Fibroblast of skin of left quadriceps (primary cell): ENCODE measurements at regions not wholly inside any gene's neighbourhood (a gene's known extent, or its start where the extent isn't known, plus 50 kb on each side); places are given as distances from the start of the nearest gene placed in this dataset.
A peak's percentile ranks its signal among the peaks of the same experiment; 100 is the strongest.

Source experiments
- DNase-seq, 2 experiments: peaks; one replicate each; pipeline ENCODE4 v3.0.0-alpha.2; 2013; ENCODE audit warnings: low read depth in 2 of 2

DNA sequence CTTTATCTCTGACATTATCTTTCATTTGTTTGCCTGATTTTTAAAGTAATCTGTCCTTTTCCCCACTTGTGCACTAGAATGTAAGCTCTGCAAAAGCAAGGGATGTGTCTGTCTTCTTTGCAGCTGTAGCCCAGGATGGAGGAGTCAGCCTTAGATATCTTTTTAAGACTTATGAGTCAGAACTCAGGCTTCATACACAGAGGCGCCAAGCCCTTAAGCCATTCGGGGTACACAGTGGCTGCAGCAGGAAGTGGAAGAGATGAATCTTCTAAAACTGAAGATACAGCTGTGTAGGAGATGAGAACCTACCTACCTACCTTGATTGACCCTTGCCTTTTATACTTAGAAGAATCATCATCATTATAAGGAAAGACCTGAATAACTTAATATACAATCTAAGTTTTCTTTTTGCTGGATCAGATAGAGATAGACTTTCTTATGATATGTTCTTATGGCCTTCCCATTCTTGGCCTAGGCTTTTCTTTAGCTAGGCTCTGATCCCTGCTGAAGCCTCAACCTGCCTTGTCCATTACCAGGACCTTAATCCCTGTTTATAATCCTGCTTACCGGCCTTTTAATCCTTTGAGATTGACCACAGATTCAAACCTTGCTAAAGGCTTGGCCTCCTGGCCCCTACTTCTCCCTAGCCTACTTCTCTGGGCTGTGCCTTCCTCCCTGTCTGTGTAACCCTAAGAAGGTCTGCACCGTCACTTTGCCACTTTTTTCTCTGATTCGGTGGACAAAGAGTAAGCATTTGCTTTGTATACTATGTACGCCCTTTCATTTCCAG lies 304.5 kb downstream of the PRL start:
- peak in 1 of 2 experiments; percentile 28 for DNase-seq

GRCh38 chr6:21993841-21994240 lies 303.0 kb downstream of the PRL start:
- no peak for DNase-seq

DNA sequence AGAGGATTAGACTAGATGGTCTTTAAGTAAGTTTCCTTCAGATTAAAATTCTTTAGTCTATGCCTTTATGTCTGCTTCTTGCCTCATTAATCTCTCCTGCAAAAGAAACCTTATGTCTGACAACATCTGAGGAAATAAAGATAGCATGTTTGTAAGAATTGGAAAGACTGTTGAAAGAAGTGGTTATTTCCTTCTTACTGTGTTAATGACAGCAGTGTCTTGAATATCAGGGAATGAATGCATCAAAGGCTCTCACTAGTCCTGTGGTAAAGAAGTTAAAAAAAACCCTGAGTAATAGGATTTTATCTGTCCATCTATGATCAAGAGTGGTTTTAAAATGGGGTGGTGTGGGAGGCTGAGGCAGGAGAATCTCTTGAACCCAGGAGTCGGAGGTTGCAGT lies 302.0 kb downstream of the PRL start:
- DNase-seq: no peak

- no peak for DNase-seq
Observed at GRCh38 chr6:21995318-21995717, 301.5 kb downstream of the PRL start.

DNA sequence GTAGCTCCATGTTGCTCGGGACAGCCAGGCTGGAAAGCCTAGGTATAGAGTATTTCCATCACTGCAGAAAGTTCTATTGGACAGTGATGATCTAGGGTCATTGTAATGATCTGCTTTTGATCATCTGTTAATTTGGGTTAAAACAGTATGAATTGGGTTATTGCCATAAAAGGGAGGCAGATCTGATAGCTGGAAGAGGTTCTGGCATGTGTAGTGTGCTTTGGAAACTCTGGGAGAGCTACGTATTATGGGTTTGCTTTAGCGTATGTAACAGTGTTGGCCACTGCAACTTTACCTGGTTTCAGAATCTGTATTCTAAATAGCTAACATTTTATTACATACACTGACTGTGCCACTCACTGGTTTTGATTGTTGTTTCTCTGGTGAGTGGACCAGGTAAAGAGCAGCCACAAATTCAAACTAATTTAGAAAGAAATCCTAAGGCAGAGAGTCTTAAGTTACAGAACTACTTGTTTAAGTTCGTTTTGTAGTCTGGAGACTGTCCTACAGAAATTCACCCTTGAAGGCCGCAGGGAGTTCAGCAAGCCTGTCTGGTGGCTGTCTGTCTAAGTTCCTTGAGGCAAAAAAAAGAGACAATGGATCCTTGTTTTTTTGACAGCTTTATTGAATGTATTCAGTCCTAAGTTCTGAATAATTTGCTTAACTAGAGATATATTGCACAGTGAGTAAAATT lies 300.3 kb downstream of the PRL start:
- no peak for DNase-seq

GRCh38 chr6:21997119-21998037 lies 299.5 kb downstream of the PRL start:
- no peak for DNase-seq

DNA sequence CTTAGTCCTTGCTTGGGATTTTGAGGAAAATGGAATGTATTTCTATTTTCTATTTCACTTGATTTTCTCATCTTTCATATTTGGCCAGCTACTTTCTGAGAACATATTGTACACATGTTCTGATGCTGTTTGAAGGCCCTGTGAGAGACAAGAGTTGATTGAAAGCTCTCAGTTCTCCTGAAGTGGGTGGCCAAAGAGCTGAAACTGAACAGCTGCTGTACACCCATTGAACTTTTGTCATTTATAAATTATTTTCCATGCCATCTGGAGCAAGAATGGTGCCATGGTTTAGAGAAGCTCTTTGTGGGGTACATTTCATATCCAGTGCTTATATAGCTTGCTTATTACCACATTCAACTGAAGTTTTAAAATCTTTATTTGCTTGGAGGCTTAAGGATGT lies 298.3 kb downstream of the PRL start:
- no peak for DNase-seq

DNA sequence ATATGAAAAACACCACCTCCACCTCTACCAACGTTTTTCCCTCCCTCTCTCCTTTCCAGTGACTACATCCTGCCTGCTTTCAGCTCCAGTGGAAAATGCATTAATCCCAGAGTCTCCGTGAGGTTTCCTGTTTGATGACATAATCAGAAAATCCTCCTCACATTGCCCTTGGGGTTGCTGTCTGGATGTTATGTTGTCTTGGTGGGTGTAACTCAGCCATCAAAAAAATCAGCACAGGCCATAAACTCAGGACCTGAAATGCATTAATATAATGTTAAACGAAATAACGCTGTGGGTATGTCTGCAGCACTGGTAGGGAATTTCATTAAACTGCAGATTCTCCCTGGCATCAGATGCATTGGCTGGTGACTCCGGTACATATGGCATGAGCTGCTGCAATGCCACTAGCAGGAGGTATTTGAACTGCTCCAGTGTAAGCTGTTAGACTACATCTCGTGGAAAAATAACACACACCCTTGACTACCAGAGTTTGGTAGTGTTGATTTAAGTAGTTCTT lies 297.8 kb downstream of the PRL start:
- peak; percentile 62 to 67 for DNase-seq

DNA sequence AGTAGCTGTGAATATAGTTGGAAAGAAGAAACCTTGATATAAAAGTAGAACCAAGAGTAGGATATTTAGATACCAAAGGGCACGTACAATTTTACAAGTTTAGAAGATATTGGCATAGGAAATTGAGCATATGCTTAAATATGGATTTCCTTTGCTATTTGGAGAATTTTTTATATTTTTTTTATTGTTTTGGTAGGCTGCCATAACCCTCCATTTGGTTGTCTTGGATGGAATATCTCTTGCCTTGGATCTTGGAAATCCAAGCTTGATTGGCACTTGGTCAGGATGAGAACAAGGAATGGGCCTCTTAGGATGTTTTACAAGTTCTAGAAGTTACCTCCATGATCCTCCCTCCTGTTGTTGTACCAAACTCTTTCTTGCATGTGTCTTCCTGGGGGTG lies 297.1 kb downstream of the PRL start:
- no peak for DNase-seq

DNA sequence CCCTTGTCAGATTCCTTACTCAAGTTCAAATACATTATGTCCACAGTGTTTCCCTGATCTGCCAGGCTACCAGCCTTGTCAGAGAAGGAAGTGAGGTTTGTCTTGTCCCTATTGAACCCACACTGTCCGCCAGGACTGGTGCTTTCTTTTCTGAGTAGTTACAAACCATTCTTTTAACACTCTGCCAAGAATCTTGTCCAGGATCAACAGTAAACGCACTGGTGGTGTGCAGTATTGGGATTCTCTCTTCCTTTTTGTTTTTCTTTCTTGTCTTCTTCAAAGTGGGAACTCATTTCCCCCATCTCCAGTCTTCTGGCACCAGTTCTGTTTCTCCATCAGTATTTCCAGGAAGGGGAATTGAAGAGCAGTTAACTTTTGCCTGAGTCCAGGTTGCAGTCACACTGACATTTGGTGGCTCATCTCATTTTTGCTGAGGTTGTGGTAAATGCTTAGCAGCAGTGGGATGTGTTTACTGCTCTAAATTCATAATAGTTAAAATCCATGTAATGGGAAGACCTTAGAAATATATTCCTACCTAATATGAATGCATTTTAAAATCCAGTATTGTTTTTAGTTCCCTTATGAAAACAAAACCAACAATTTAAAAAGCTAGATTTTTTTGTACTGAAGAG lies 295.3 kb downstream of the PRL start:
- DNase-seq: no peak

- DNase-seq: no peak
Observed at GRCh38 chr6:22003287-22003686, 293.5 kb downstream of the PRL start.

DNA sequence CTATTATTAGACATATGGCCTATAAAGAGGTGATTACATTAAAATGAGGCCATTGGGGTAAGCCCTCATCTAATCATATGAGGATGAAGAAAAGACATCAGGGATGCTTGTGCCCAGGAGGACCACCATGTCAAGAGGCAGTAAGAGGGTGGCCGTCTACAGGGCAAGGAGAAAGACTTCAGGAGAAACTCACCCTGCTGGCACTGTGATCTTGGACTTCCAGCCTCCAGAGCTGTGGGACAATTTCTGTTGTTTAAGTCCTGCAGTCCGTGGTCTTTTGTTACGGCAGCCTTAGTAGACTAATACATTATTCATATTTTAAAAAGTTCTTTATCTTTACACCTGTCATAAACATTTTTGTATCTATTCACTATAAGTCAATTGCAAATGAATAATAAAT lies 290.0 kb downstream of the PRL start:
- no peak for DNase-seq

GRCh38 chr6:22007469-22007868 lies 289.4 kb downstream of the PRL start:
- DNase-seq: no peak

DNA sequence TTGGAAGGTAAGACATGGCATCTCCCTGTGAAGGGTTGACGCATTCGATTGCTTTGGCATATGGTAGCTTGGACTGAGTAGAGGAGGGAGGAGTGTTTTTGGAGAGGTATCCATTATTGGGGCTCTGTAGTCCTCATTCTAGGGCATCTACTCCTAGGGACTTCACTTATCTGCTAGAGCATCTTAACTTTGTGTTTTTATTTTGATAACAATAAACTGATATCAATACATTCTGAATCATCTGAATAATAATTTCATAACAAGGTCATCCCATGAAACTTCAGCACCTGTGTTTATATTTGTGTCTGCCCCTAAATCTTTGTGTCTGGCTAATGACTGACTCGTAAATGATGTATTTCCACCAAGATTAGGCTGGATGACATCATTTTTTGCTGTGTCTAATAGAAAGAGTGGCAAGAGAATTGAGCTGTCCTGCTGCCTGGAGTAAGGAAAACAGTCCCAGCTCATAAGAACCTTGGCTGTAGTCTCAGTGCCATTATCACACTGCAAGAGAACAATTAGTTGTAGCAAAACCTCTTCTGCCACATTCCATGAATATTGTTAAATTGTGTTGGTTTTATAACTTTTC lies 288.5 kb downstream of the PRL start:
- no peak for DNase-seq

GRCh38 chr6:22010102-22010501 lies 286.7 kb downstream of the PRL start:
- DNase-seq: no peak

- no peak for DNase-seq
Observed at GRCh38 chr6:22015216-22015615, 281.6 kb downstream of the PRL start.

GRCh38 chr6:22015944-22016343 lies 280.9 kb downstream of the PRL start:
- no peak for DNase-seq

DNA sequence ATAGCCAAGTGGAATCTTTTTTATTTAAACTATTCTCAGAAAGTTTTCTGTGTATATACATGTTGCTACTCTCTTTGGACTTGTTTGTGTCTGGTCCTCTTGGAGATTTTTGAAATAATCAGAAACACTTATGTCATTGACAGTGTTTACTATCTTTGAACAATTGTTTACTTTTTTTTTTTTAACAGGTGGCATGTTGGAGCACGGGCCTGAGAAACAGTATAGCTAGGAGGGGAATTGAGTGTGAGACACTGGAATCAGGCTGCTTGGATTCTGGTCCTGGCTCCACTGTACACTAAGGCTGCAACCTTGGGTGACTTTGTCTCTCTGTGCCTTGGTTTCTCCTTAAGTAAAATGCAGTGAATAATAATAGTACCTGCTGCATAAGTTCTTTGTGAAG lies 279.6 kb downstream of the PRL start:
- DNase-seq: no peak

- no peak for DNase-seq
Observed at GRCh38 chr6:22017766-22018165, 279.1 kb downstream of the PRL start.

DNA sequence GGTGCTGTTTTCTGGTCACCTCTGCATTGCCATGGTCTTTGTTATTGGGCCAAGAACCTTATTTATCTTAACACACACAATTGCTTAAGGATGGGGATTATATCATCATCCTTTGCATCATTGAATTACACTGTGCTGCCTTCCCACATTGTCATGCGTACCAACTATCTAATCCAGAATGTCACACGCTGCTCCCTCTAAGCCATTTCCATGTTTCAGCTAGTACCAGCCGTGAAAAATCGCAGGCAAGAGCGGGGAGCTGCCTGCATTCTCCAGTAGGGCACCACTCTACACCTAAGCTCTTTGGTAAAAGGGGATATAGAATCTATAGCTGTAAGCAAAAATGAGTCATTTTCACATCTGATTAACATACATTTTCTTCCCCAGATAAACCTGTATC lies 277.0 kb downstream of the PRL start:
- DNase-seq: no peak

DNA sequence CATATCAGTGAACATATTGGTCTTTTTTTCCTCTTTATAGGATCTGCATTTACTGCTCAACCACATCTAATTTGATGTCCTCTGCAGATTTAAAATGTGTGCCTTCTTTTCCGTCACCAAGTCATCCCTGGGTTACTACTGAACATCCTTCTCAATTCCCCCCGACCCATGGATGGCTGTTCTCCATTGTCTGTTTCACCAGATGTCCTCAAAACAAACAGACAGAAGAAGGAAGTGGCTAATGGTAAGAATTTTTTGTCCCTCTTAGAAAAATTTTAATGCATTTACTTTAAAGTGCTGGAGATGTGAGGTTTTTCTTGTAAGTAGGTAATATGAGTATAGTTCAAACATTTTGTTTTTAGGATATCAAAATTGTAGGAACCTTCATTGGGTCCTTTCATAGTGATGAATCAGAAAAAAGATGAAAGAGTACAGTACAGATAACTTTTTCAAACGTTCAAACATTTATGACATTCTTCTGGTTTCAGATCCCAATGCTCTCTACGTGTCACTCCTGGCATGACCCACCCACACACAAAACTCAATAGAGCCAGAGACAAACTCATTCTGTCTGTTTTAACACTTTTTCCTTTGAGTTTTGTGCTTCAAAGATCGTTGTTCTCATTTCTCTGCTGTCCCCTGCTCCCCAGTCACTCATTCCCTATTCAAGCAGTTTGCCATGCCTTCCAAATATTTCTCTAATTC lies 276.4 kb downstream of the PRL start:
- DNase-seq: no peak
